ENCODE measurements at regions not wholly inside any gene's neighbourhood (a gene's known extent, or its start where the extent isn't known, plus 50 kb on each side); places are given as distances from the start of the nearest gene placed in this dataset.

GRCh38 chr19:34588846-34589245 is 88.1 kb downstream of the SCGB2B2 start:
- no peaks in the 10 kb centered on the region for H4K20me1 ChIP-seq (ENCODE audit: low read length)
- H3K9me2 ChIP-seq (replicated peaks; ENCODE audit: low read length), result no peaks in the 10 kb centered on the region
- ATAC-seq, result no peak
- peaks cover 7% of the 10 kb centered on the region for H3K4me1 ChIP-seq (ENCODE audit: insufficient read depth, low read length)
- no peaks in the 10 kb centered on the region for H3K27me3 ChIP-seq (ENCODE audit: low read length)
- intact Hi-C loops (cut with micrococcal nuclease), result no loop called here
- H3K9ac ChIP-seq (ENCODE audit: low read length), result no peak overlapping the region
- no peak overlapping the region for H2AFZ ChIP-seq (ENCODE audit: low read length)
- no peak overlapping the region for H3K4me3 ChIP-seq (ENCODE audit: low read length)
- POLR2A ChIA-PET (ENCODE audit: unreplicated experiment), result no interaction called here
- no peak overlapping the region for H3K27ac ChIP-seq (ENCODE audit: low read length)
- no peak overlapping the region for H3K4me2 ChIP-seq (ENCODE audit: low read length)
- H3K36me3 ChIP-seq (ENCODE audit: low read depth, low read length), result no peaks in the 10 kb centered on the region
- CTCF ChIA-PET, result no interaction called here
- H3F3A ChIP-seq (ENCODE audit: low read length, unreplicated experiment), result no peaks in the 10 kb centered on the region
- H3K9me3 ChIP-seq (ENCODE audit: low read length), result no peaks in the 10 kb centered on the region
- TF ChIP-seq EZH2 (IDR thresholded peaks at IDR 0.05; ENCODE audit: low read length, unreplicated experiment) (no peak), CTCF (conservative IDR thresholded peaks at IDR 0.05; ENCODE audit: low read depth, low read length) (no peak), EZH2phosphoT487 (IDR thresholded peaks at IDR 0.05; ENCODE audit: borderline replicate concordance, low read length) (no peak)
- no peaks in the 10 kb centered on the region for H3K79me2 ChIP-seq (ENCODE audit: low read length)
- BruUV-seq (replicated peaks), result no TSS peak
- no peak for DNase-seq

GRCh38 chr19:34588249-34588648 is 88.7 kb downstream of the SCGB2B2 start:
- BruUV-seq (replicated peaks), result no TSS peak
- no peak overlapping the region for H2AFZ ChIP-seq (ENCODE audit: low read length)
- intact Hi-C loops (cut with micrococcal nuclease), result no loop called here
- H3K4me3 ChIP-seq (ENCODE audit: low read length), result no peak overlapping the region
- no peaks in the 10 kb centered on the region for H3K27me3 ChIP-seq (ENCODE audit: low read length)
- peaks cover 7% of the 10 kb centered on the region for H3K4me1 ChIP-seq (ENCODE audit: insufficient read depth, low read length)
- no peaks in the 10 kb centered on the region for H3F3A ChIP-seq (ENCODE audit: low read length, unreplicated experiment)
- H3K79me2 ChIP-seq (ENCODE audit: low read length), result no peaks in the 10 kb centered on the region
- DNase-seq (peak; percentile 38), ATAC-seq (no peak)
- no peak overlapping the region for H3K4me2 ChIP-seq (ENCODE audit: low read length)
- H3K9ac ChIP-seq (ENCODE audit: low read length), result no peak overlapping the region
- TF ChIP-seq CTCF (conservative IDR thresholded peaks at IDR 0.05; ENCODE audit: low read depth, low read length) (no peak), EZH2 (IDR thresholded peaks at IDR 0.05; ENCODE audit: low read length, unreplicated experiment) (no peak), EZH2phosphoT487 (IDR thresholded peaks at IDR 0.05; ENCODE audit: borderline replicate concordance, low read length) (no peak)
- H3K9me3 ChIP-seq (ENCODE audit: low read length), result no peaks in the 10 kb centered on the region
- no peaks in the 10 kb centered on the region for H4K20me1 ChIP-seq (ENCODE audit: low read length)
- no peak overlapping the region for H3K27ac ChIP-seq (ENCODE audit: low read length)
- H3K9me2 ChIP-seq (replicated peaks; ENCODE audit: low read length), result no peaks in the 10 kb centered on the region
- CTCF ChIA-PET, result no interaction called here
- POLR2A ChIA-PET (ENCODE audit: unreplicated experiment), result no interaction called here
- no peaks in the 10 kb centered on the region for H3K36me3 ChIP-seq (ENCODE audit: low read depth, low read length)

GRCh38 chr19:34580408-34580807 is 96.6 kb downstream of the SCGB2B2 start:
- no TSS peak for BruUV-seq (replicated peaks)
- H3K9ac ChIP-seq (ENCODE audit: low read length), result no peak overlapping the region
- no peaks in the 10 kb centered on the region for H3K36me3 ChIP-seq (ENCODE audit: low read depth, low read length)
- TF ChIP-seq EZH2 (IDR thresholded peaks at IDR 0.05; ENCODE audit: low read length, unreplicated experiment), result no peak
- TF ChIP-seq EZH2phosphoT487 (IDR thresholded peaks at IDR 0.05; ENCODE audit: borderline replicate concordance, low read length), result no peak
- no peak for TF ChIP-seq CTCF (conservative IDR thresholded peaks at IDR 0.05; ENCODE audit: low read depth, low read length)
- H3K4me3 ChIP-seq (ENCODE audit: low read length), result no peak overlapping the region
- POLR2A ChIA-PET (ENCODE audit: unreplicated experiment), result no interaction called here
- no peaks in the 10 kb centered on the region for H3K4me1 ChIP-seq (ENCODE audit: insufficient read depth, low read length)
- CTCF ChIA-PET, result no interaction called here
- no peak overlapping the region for H3K27ac ChIP-seq (ENCODE audit: low read length)
- H3K4me2 ChIP-seq (ENCODE audit: low read length), result no peak overlapping the region
- H3K27me3 ChIP-seq (ENCODE audit: low read length), result no peaks in the 10 kb centered on the region
- H3F3A ChIP-seq (ENCODE audit: low read length, unreplicated experiment), result no peaks in the 10 kb centered on the region
- no peaks in the 10 kb centered on the region for H3K79me2 ChIP-seq (ENCODE audit: low read length)
- no peaks in the 10 kb centered on the region for H3K9me3 ChIP-seq (ENCODE audit: low read length)
- ATAC-seq (no peak), DNase-seq (no peak)
- H4K20me1 ChIP-seq (ENCODE audit: low read length), result no peaks in the 10 kb centered on the region
- H3K9me2 ChIP-seq (replicated peaks; ENCODE audit: low read length), result no peaks in the 10 kb centered on the region
- H2AFZ ChIP-seq (ENCODE audit: low read length), result no peak overlapping the region
- intact Hi-C loops (cut with micrococcal nuclease), result no loop called here

Data from PC-3 (cell line).